HCT116 (cell line): ENCODE measurements at regions not wholly inside any gene's neighbourhood (a gene's known extent, or its start where the extent isn't known, plus 50 kb on each side); places are given as distances from the start of the nearest gene placed in this dataset.

Experiments
- ATAC-seq: fragments of 200-7000 bp; cut with Tn5 transposase; 2 replicates; pipeline ENCODE4 v1.9.1; 2020; ENCODE audit warnings: mild to moderate bottlenecking, moderate library complexity
- BruUV-seq: library from RNA; stranded (reverse); fragments of 400-500 nt; replicated peaks from 2 replicates; lab custom pipeline; 2021; lab: Mats Ljungman, UMichigan
- CTCF ChIA-PET: fragments of 300-600 bp; sonication (Branson Sonifier 250); formaldehyde crosslinking; loops from one replicate; lab custom pipeline; 2021; ENCODE audit warnings: antibody characterized with exemption; lab: Charles Lee
- POLR2A ChIA-PET: fragments of 300-600, 350-600 bp; sonication (Branson Sonifier 250); formaldehyde crosslinking; loops from one replicate; lab custom pipeline; 2021; ENCODE audit warnings: antibody characterized with exemption; lab: Charles Lee
- RAD21 ChIA-PET, 2 experiments: fragments of 300-600 bp; sonication (Branson Sonifier 250); formaldehyde crosslinking; loops; one replicate each; lab custom pipeline; 2023; ENCODE audit warnings: low total read pairs in 2 of 2; ENCODE audit not compliant: uncharacterized antibody in 2 of 2, unreplicated experiment in 2 of 2, low non-redundant PET in 1 of 2; lab: Charles Lee
- DNase-seq: peaks from one replicate; pipeline ENCODE4 v3.0.0-alpha.2; 2010; ENCODE audit warnings: low read depth, low spot score
- H2AFZ ChIP-seq: fragments of 200-600 bp; shearing (Covaris generic), sonication (generic); 2 replicates; pipeline ENCODE4 v1.6.1; 2017; ENCODE audit warnings: low read depth, mixed run types, mixed read lengths, antibody characterized with exemption, low read length; ENCODE audit not compliant: poor library complexity, severe bottlenecking
- H3K27ac ChIP-seq: 2 replicates; pipeline ENCODE4 v1.5.1; 2012; ENCODE audit warnings: low read depth, low read length
- H3K27me3 ChIP-seq: fragments of 200-600 bp; sonication (generic); 2 replicates; pipeline ENCODE4 v1.6.1; 2016; ENCODE audit warnings: mixed run types, low read length, mixed read lengths; ENCODE audit not compliant: insufficient read depth
- H3K36me3 ChIP-seq, 2 experiments: fragments of 200-500 bp in 1 of 2; fragments of 200-600 bp in 1 of 2; sonication (Bioruptor generic) in 1 of 2; sonication (generic) in 1 of 2; 2 replicates each; pipeline versions ENCODE4 v1.5.1 to v1.6.1; 2014 to 2016; ENCODE audit warnings: low read length in 2 of 2, inconsistent platforms in 1 of 2, mixed read lengths in 1 of 2, mixed run types in 1 of 2; ENCODE audit not compliant: insufficient read depth in 2 of 2, control insufficient read depth in 1 of 2
- H3K4me1 ChIP-seq, 2 experiments: fragments of 200-600 bp in 1 of 2; sonication (generic) in 1 of 2; 2 replicates each; pipeline versions ENCODE4 v1.5.1 to v1.6.1; 2012 to 2017; ENCODE audit warnings: low read length in 2 of 2, inconsistent platforms in 1 of 2, mild to moderate bottlenecking in 1 of 2, mixed read lengths in 1 of 2, mixed run types in 1 of 2, moderate library complexity in 1 of 2; ENCODE audit not compliant: insufficient read depth in 2 of 2, control insufficient read depth in 1 of 2
- H3K4me2 ChIP-seq: fragments of 200-600 bp; sonication (generic); 2 replicates; pipeline ENCODE4 v1.6.1; 2017; ENCODE audit warnings: mixed run types, low read length, mixed read lengths
- H3K4me3 ChIP-seq, 2 experiments: fragments of 200-600 bp in 1 of 2; sonication (generic) in 1 of 2; replicated peaks in 1 of 2; 2 replicates each; pipeline ENCODE4 v1.5.1; 2011 to 2016; ENCODE audit warnings: low read length in 2 of 2, control low read depth in 1 of 2, low read depth in 1 of 2, mild to moderate bottlenecking in 1 of 2, mixed read lengths in 1 of 2, mixed run types in 1 of 2
- H3K79me2 ChIP-seq: fragments of 200-600 bp; sonication (generic); 2 replicates; pipeline ENCODE4 v1.6.1; 2017; ENCODE audit warnings: mild to moderate bottlenecking, mixed run types, low read length, moderate library complexity, mixed read lengths; ENCODE audit not compliant: insufficient read depth
- H3K9ac ChIP-seq: fragments of 200-600 bp; sonication (generic); 2 replicates; pipeline ENCODE4 v1.6.1; 2016; ENCODE audit warnings: low read length, mixed read lengths
- H3K9me2 ChIP-seq: fragments of 200-600 bp; sonication (generic), shearing (Covaris generic); 2 replicates; pipeline ENCODE4 v1.6.1; 2017; ENCODE audit warnings: mixed run types, mild to moderate bottlenecking, moderate library complexity; ENCODE audit not compliant: insufficient read depth
- H3K9me3 ChIP-seq, 2 experiments: fragments of 200-500 bp in 1 of 2; fragments of 200-600 bp in 1 of 2; sonication (Bioruptor generic) in 1 of 2; sonication (generic) in 1 of 2; 2 replicates each; pipeline ENCODE4 v1.6.1; 2014 to 2017; ENCODE audit warnings: low read length in 2 of 2, mixed read lengths in 2 of 2, inconsistent platforms in 1 of 2, low read depth in 1 of 2, mild to moderate bottlenecking in 1 of 2, mixed run types in 1 of 2, moderate library complexity in 1 of 2; ENCODE audit not compliant: control insufficient read depth in 1 of 2, insufficient read depth in 1 of 2
- H4K20me1 ChIP-seq: fragments of 200-600 bp; sonication (generic), shearing (Covaris generic); 2 replicates; pipeline ENCODE4 v1.6.1; 2017; ENCODE audit warnings: mixed run types, mild to moderate bottlenecking, moderate library complexity; ENCODE audit not compliant: insufficient read depth
- ATF3 ChIP-seq: IDR thresholded peaks from 2 replicates; pipeline ENCODE4 v1.6.1; 2012
- CEBPB ChIP-seq: IDR thresholded peaks from 2 replicates; pipeline ENCODE4 v1.6.1; 2012; ENCODE audit warnings: low read depth
- CTCF ChIP-seq, 3 experiments: fragments of 200-600 bp in 1 of 3; sonication (generic) in 1 of 3; IDR thresholded peaks in 2 of 3; conservative IDR thresholded peaks in 1 of 3; 2 replicates each; pipeline ENCODE4 v1.5.1; 2012 to 2017; ENCODE audit warnings: low read depth in 2 of 3, low read length in 2 of 3, antibody characterized with exemption in 1 of 3, borderline replicate concordance in 1 of 3, control low read depth in 1 of 3, mild to moderate bottlenecking in 1 of 3, mixed read lengths in 1 of 3, mixed run types in 1 of 3, moderate library complexity in 1 of 3; ENCODE audit not compliant: insufficient read depth in 1 of 3
- FOSL1 ChIP-seq: IDR thresholded peaks from 2 replicates; pipeline ENCODE4 v1.6.1; 2012; ENCODE audit warnings: low read depth
- JUND ChIP-seq: IDR thresholded peaks from 2 replicates; pipeline ENCODE4 v1.6.1; 2012
- MAX ChIP-seq: IDR thresholded peaks from 2 replicates; pipeline ENCODE4 v1.6.1; 2012
- RAD21 ChIP-seq: IDR thresholded peaks from 2 replicates; pipeline ENCODE4 v1.6.1; 2012; ENCODE audit warnings: low read depth, mild to moderate bottlenecking
- SP1 ChIP-seq: IDR thresholded peaks from 2 replicates; pipeline ENCODE4 v1.6.1; 2012; ENCODE audit warnings: low read depth
- TCF7L2 ChIP-seq: IDR thresholded peaks from 2 replicates; pipeline ENCODE4 v1.7.0; 2011; ENCODE audit warnings: borderline replicate concordance, inconsistent platforms; ENCODE audit not compliant: insufficient read depth, insufficient read length; ENCODE audit errors: extremely low read depth
- YY1 ChIP-seq: IDR thresholded peaks from 2 replicates; pipeline ENCODE4 v1.6.1; 2011; ENCODE audit warnings: low read length, low read depth, moderate library complexity, mild to moderate bottlenecking; ENCODE audit not compliant: insufficient replicate concordance; ENCODE audit errors: extremely low read depth
- ZBTB33 ChIP-seq: IDR thresholded peaks from 2 replicates; pipeline ENCODE4 v1.6.1; 2011; ENCODE audit warnings: mild to moderate bottlenecking, low read length, moderate library complexity; ENCODE audit not compliant: insufficient replicate concordance; ENCODE audit errors: extremely low read depth
- intact Hi-C: fragments of 100-400 bp; cut with micrococcal nuclease; formaldehyde crosslinking; loops from 2 replicates; pipeline ENCODE4 v1.10.0; 2022

DNA sequence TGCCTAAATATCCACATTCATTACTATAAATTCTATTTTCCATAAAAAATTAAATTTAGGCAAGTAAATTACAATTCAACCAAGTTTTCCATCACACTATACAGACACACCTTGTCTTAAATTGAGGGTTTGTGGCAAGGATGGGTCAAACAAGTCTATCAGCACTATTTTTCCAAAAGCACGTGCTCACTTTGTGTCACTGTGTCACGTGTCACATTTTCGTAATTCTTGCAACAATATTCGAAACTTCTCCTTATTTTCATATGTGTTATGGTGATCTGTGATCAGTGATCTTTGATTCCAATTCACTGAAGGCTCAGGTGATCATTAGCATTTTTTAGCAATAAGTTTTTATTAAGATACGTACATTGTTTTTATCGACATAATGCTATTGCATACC lies 323.3 kb upstream of the CNTN4 start:
- no peaks in the 10 kb centered on the region for H3K36me3 ChIP-seq
- intact Hi-C loops = no loop called here
- H3K27ac ChIP-seq = no peak overlapping the region
- DNase-seq = no peak
- ATAC-seq = no peak
- H4K20me1 ChIP-seq = no peaks in the 10 kb centered on the region
- no peak for TF ChIP-seq ATF3
- H3K4me2 ChIP-seq = no peak overlapping the region
- H3K9me2 ChIP-seq = no peaks in the 10 kb centered on the region
- no peaks in the 10 kb centered on the region for H3K4me1 ChIP-seq
- H3K9ac ChIP-seq = no peak overlapping the region
- POLR2A ChIA-PET = no interaction called here
- no peak overlapping the region for H2AFZ ChIP-seq
- H3K27me3 ChIP-seq = no peaks in the 10 kb centered on the region
- CTCF ChIA-PET = no interaction called here
- BruUV-seq = no TSS peak
- peaks cover 9 to 39% of the 10 kb centered on the region in 2 experiments; a peak in 2 of 4 replicates for H3K9me3 ChIP-seq
- no peak overlapping the region for H3K4me3 ChIP-seq
- RAD21 ChIA-PET = no interaction called here
- H3K79me2 ChIP-seq = no peaks in the 10 kb centered on the region

- RAD21 ChIA-PET = no interaction called here
- no peaks in the 10 kb centered on the region for H4K20me1 ChIP-seq
- ATAC-seq (no peak), DNase-seq (no peak)
- H3K4me3 ChIP-seq = no peak overlapping the region
- H3K9ac ChIP-seq = no peak overlapping the region
- H3K27me3 ChIP-seq = no peaks in the 10 kb centered on the region
- BruUV-seq = no TSS peak
- no peaks in the 10 kb centered on the region for H3K79me2 ChIP-seq
- POLR2A ChIA-PET = no interaction called here
- H3K9me2 ChIP-seq = no peaks in the 10 kb centered on the region
- no peak overlapping the region for H3K27ac ChIP-seq
- intact Hi-C loops = no loop called here
- no peak overlapping the region for H3K4me2 ChIP-seq
- H3K4me1 ChIP-seq = no peaks in the 10 kb centered on the region; a peak in 1 of 4 replicates
- H3K9me3 ChIP-seq = peaks cover 25 to 36% of the 10 kb centered on the region in 2 experiments; a peak in 3 of 4 replicates
- CTCF ChIA-PET = no interaction called here
- H2AFZ ChIP-seq = no peak overlapping the region
- no peaks in the 10 kb centered on the region for H3K36me3 ChIP-seq
- TF ChIP-seq ZBTB33 (no peak), TCF7L2 (no peak), CEBPB (no peak), RAD21 (no peak), YY1 (no peak), CTCF (IDR thresholded peaks at IDR 0.05 in 2 of 3, conservative IDR thresholded peaks at IDR 0.05 in 1 of 3; ENCODE audit: borderline replicate concordance in 1 of 3, insufficient read depth in 1 of 3, low read depth in 2 of 3, low read length in 2 of 3) (no peak), JUND (no peak), ATF3 (no peak), FOSL1 (no peak), MAX (no peak), SP1 (no peak)
Measured at GRCh38 chr3:1783995-1784394, 314.7 kb upstream of the CNTN4 start.
